ENCODE measurements at regions not wholly inside any gene's neighbourhood (a gene's known extent, or its start where the extent isn't known, plus 50 kb on each side); places are given as distances from the start of the nearest gene placed in this dataset.
"Not testable (repeated sequence)": the region's sequence is repeated elsewhere in the genome, so short reads cannot be mapped to it uniquely, and the experiment has no call there.

- H3K36me3 ChIP-seq (ENCODE audit: low read depth) = no peaks in the 10 kb centered on the region
- H3K9me2 ChIP-seq (ENCODE audit: insufficient read depth) = no peaks in the 10 kb centered on the region
- H3K4me2 ChIP-seq (ENCODE audit: unreplicated experiment) = no peak overlapping the region
- H3K79me2 ChIP-seq (ENCODE audit: insufficient read depth) = no peaks in the 10 kb centered on the region
- WGBS, 2 experiments (ENCODE audit: low coverage in 1 of 2, low lambda C conversion rate in 2 of 2, missing lambda C conversion rate in 2 of 2) = 19 to 28% methylated on average over 5 of the region's 5 CpGs
- H3K9ac ChIP-seq = no peak overlapping the region
- no peak overlapping the region for H3K4me3 ChIP-seq
- H4K20me1 ChIP-seq (ENCODE audit: insufficient read depth) = no peaks in the 10 kb centered on the region
- no peaks in the 10 kb centered on the region for H3K4me1 ChIP-seq (ENCODE audit: insufficient read depth)
- no peaks in the 10 kb centered on the region for H3F3A ChIP-seq (ENCODE audit: insufficient read depth)
- TF ChIP-seq EZH2 (IDR thresholded peaks at IDR 0.05; ENCODE audit: insufficient read depth, poor library complexity, severe bottlenecking) = no peak
- TF ChIP-seq EZH2phosphoT487 (IDR thresholded peaks at IDR 0.05; ENCODE audit: insufficient read depth, low read depth) = no peak
- no peak overlapping the region for H3K27ac ChIP-seq
- in situ Hi-C loops (cut with MboI) = no loop called here
- no peak overlapping the region for H2AFZ ChIP-seq
- no peaks in the 10 kb centered on the region for H3K9me3 ChIP-seq (ENCODE audit: low read depth)
- DNase-seq = no peak
- no peaks in the 10 kb centered on the region for H3K27me3 ChIP-seq (replicated peaks; ENCODE audit: insufficient read depth)
Measured at GRCh38 chr4:31199644-31200043, 479.5 kb downstream of the PCDH7 start.

- DNase-seq; in situ Hi-C loops (cut with MboI); H3K4me1 ChIP-seq (ENCODE audit: insufficient read depth); H3K4me3 ChIP-seq; H3F3A ChIP-seq (ENCODE audit: insufficient read depth); H3K4me2 ChIP-seq (ENCODE audit: unreplicated experiment); H3K27ac ChIP-seq; H3K9me2 ChIP-seq (ENCODE audit: insufficient read depth); H3K36me3 ChIP-seq (ENCODE audit: low read depth); H3K27me3 ChIP-seq (replicated peaks; ENCODE audit: insufficient read depth); H3K79me2 ChIP-seq (ENCODE audit: insufficient read depth); H4K20me1 ChIP-seq (ENCODE audit: insufficient read depth); H3K9ac ChIP-seq; H3K9me3 ChIP-seq (ENCODE audit: low read depth); H2AFZ ChIP-seq: not testable (repeated sequence)
- WGBS, 2 experiments (ENCODE audit: low coverage in 1 of 2, low lambda C conversion rate in 2 of 2, missing lambda C conversion rate in 2 of 2) = 55 to 59% methylated on average over 9 of the region's 9 CpGs
Measured at GRCh38 chr4:31202054-31202453, 481.9 kb downstream of the PCDH7 start.

GRCh38 chr4:31204874-31205273 is 484.7 kb downstream of the PCDH7 start:
- no peaks in the 10 kb centered on the region for H3K9me2 ChIP-seq (ENCODE audit: insufficient read depth)
- H3F3A ChIP-seq (ENCODE audit: insufficient read depth) = no peaks in the 10 kb centered on the region
- WGBS, 2 experiments (ENCODE audit: low coverage in 1 of 2, low lambda C conversion rate in 2 of 2, missing lambda C conversion rate in 2 of 2) = 0 to 6% methylated on average over 1 of the region's 1 CpG
- H3K36me3 ChIP-seq (ENCODE audit: low read depth) = no peaks in the 10 kb centered on the region
- no peaks in the 10 kb centered on the region for H4K20me1 ChIP-seq (ENCODE audit: insufficient read depth)
- no peaks in the 10 kb centered on the region for H3K79me2 ChIP-seq (ENCODE audit: insufficient read depth)
- H3K27me3 ChIP-seq (replicated peaks; ENCODE audit: insufficient read depth) = no peaks in the 10 kb centered on the region
- in situ Hi-C loops (cut with MboI) = no loop called here
- no peak overlapping the region for H3K27ac ChIP-seq
- DNase-seq = no peak
- TF ChIP-seq EZH2 (IDR thresholded peaks at IDR 0.05; ENCODE audit: insufficient read depth, poor library complexity, severe bottlenecking) (no peak), EZH2phosphoT487 (IDR thresholded peaks at IDR 0.05; ENCODE audit: insufficient read depth, low read depth) (no peak)
- no peak overlapping the region for H3K4me3 ChIP-seq
- H3K4me2 ChIP-seq (ENCODE audit: unreplicated experiment) = no peak overlapping the region
- H3K9ac ChIP-seq = no peak overlapping the region
- no peak overlapping the region for H2AFZ ChIP-seq
- no peaks in the 10 kb centered on the region for H3K9me3 ChIP-seq (ENCODE audit: low read depth)
- H3K4me1 ChIP-seq (ENCODE audit: insufficient read depth) = no peaks in the 10 kb centered on the region

GRCh38 chr4:31220921-31221320 is 500.8 kb downstream of the PCDH7 start:
- Histone ChIP-seq H3K9me2 (ENCODE audit: insufficient read depth) (no peaks in the 10 kb centered on the region), H3K4me1 (ENCODE audit: insufficient read depth) (no peaks in the 10 kb centered on the region), H3K4me2 (ENCODE audit: unreplicated experiment) (no peak overlapping the region), H4K20me1 (ENCODE audit: insufficient read depth) (no peaks in the 10 kb centered on the region), H3K27me3 (replicated peaks; ENCODE audit: insufficient read depth) (no peaks in the 10 kb centered on the region), H3K9me3 (ENCODE audit: low read depth) (no peaks in the 10 kb centered on the region), H3K4me3 (no peak overlapping the region), H3K79me2 (ENCODE audit: insufficient read depth) (no peaks in the 10 kb centered on the region), H3K36me3 (ENCODE audit: low read depth) (no peaks in the 10 kb centered on the region), H3F3A (ENCODE audit: insufficient read depth) (no peaks in the 10 kb centered on the region), H3K27ac (no peak overlapping the region), H3K9ac (no peak overlapping the region), H2AFZ (no peak overlapping the region)
- in situ Hi-C loops (cut with MboI) = no loop called here
- no peak for DNase-seq
- TF ChIP-seq EZH2phosphoT487 (IDR thresholded peaks at IDR 0.05; ENCODE audit: insufficient read depth, low read depth) (no peak), EZH2 (IDR thresholded peaks at IDR 0.05; ENCODE audit: insufficient read depth, poor library complexity, severe bottlenecking) (no peak)

- Histone ChIP-seq H3K4me2 (ENCODE audit: unreplicated experiment) (no peak overlapping the region), H3K9me2 (ENCODE audit: insufficient read depth) (no peaks in the 10 kb centered on the region), H4K20me1 (ENCODE audit: insufficient read depth) (no peaks in the 10 kb centered on the region), H3K9me3 (ENCODE audit: low read depth) (no peaks in the 10 kb centered on the region), H3K36me3 (ENCODE audit: low read depth) (no peaks in the 10 kb centered on the region), H3K4me3 (no peak overlapping the region), H3K79me2 (ENCODE audit: insufficient read depth) (no peaks in the 10 kb centered on the region), H2AFZ (no peak overlapping the region), H3K27ac (no peak overlapping the region), H3K4me1 (ENCODE audit: insufficient read depth) (no peaks in the 10 kb centered on the region), H3K9ac (no peak overlapping the region), H3K27me3 (replicated peaks; ENCODE audit: insufficient read depth) (no peaks in the 10 kb centered on the region), H3F3A (ENCODE audit: insufficient read depth) (no peaks in the 10 kb centered on the region)
- DNase-seq = no peak
- no peak for TF ChIP-seq EZH2phosphoT487 (IDR thresholded peaks at IDR 0.05; ENCODE audit: insufficient read depth, low read depth)
- no peak for TF ChIP-seq EZH2 (IDR thresholded peaks at IDR 0.05; ENCODE audit: insufficient read depth, poor library complexity, severe bottlenecking)
- in situ Hi-C loops (cut with MboI) = no loop called here
- WGBS, 2 experiments (ENCODE audit: low coverage in 1 of 2, low lambda C conversion rate in 2 of 2, missing lambda C conversion rate in 2 of 2) = 5 to 13% methylated on average over 4 of the region's 4 CpGs
Measured at GRCh38 chr4:31228068-31228467, 507.9 kb downstream of the PCDH7 start.
